ENCODE measurements at regions not wholly inside any gene's neighbourhood (a gene's known extent, or its start where the extent isn't known, plus 50 kb on each side); places are given as distances from the start of the nearest gene placed in this dataset.

DNA sequence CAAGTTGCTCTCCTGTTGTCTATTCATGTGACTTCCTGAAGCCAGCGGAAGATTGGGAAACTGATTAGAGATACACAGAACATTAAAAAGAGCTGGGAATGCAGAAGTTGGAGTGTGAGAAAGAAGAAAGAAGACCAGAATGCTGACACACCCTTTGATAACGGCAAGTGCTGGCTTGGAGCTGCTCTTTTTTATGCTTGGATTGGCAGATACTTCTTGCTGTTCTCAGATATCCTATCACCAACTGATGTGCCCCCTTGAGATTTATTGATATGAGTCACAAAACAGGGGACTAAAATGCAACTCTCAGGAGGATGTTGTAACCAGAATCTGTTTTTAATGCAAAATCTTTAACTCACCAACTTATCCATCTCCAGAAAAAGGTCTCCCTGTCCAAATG lies 56.0 kb upstream of the ASTN2 start (continued):
- TF ChIP-seq, protein P1, sequence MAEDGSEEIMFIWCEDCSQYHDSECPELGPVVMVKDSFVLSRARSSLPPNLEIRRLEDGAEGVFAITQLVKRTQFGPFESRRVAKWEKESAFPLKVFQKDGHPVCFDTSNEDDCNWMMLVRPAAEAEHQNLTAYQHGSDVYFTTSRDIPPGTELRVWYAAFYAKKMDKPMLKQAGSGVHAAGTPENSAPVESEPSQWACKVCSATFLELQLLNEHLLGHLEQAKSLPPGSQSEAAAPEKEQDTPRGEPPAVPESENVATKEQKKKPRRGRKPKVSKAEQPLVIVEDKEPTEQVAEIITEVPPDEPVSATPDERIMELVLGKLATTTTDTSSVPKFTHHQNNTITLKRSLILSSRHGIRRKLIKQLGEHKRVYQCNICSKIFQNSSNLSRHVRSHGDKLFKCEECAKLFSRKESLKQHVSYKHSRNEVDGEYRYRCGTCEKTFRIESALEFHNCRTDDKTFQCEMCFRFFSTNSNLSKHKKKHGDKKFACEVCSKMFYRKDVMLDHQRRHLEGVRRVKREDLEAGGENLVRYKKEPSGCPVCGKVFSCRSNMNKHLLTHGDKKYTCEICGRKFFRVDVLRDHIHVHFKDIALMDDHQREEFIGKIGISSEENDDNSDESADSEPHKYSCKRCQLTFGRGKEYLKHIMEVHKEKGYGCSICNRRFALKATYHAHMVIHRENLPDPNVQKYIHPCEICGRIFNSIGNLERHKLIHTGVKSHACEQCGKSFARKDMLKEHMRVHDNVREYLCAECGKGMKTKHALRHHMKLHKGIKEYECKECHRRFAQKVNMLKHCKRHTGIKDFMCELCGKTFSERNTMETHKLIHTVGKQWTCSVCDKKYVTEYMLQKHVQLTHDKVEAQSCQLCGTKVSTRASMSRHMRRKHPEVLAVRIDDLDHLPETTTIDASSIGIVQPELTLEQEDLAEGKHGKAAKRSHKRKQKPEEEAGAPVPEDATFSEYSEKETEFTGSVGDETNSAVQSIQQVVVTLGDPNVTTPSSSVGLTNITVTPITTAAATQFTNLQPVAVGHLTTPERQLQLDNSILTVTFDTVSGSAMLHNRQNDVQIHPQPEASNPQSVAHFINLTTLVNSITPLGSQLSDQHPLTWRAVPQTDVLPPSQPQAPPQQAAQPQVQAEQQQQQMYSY (CRISPR knock-in tag; IDR thresholded peaks at IDR 0.05) = no peak
- TF ChIP-seq, protein P2, sequence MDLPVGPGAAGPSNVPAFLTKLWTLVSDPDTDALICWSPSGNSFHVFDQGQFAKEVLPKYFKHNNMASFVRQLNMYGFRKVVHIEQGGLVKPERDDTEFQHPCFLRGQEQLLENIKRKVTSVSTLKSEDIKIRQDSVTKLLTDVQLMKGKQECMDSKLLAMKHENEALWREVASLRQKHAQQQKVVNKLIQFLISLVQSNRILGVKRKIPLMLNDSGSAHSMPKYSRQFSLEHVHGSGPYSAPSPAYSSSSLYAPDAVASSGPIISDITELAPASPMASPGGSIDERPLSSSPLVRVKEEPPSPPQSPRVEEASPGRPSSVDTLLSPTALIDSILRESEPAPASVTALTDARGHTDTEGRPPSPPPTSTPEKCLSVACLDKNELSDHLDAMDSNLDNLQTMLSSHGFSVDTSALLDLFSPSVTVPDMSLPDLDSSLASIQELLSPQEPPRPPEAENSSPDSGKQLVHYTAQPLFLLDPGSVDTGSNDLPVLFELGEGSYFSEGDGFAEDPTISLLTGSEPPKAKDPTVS (IDR thresholded peaks at IDR 0.05; ENCODE audit: low read depth, low read length) = no peak
- TF ChIP-seq IKZF1 (conservative IDR thresholded peaks at IDR 0.05) = no peak
- TF ChIP-seq NFXL1 (IDR thresholded peaks at IDR 0.05; ENCODE audit: borderline replicate concordance) = no peak
- TF ChIP-seq CEBPB (IDR thresholded peaks at IDR 0.05; ENCODE audit: borderline replicate concordance in 1 of 2, low read depth in 2 of 2, low read length in 2 of 2) = no peak
- TF ChIP-seq CHD2 (IDR thresholded peaks at IDR 0.05; ENCODE audit: borderline replicate concordance, low read depth, low read length) = no peak
- TF ChIP-seq, protein P3, sequence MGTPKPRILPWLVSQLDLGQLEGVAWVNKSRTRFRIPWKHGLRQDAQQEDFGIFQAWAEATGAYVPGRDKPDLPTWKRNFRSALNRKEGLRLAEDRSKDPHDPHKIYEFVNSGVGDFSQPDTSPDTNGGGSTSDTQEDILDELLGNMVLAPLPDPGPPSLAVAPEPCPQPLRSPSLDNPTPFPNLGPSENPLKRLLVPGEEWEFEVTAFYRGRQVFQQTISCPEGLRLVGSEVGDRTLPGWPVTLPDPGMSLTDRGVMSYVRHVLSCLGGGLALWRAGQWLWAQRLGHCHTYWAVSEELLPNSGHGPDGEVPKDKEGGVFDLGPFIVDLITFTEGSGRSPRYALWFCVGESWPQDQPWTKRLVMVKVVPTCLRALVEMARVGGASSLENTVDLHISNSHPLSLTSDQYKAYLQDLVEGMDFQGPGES (IDR thresholded peaks at IDR 0.05) = no peak
- no peak for TF ChIP-seq TCF7 (IDR thresholded peaks at IDR 0.05; ENCODE audit: borderline replicate concordance)
- no peak for TF ChIP-seq SPI1 (IDR thresholded peaks at IDR 0.05; ENCODE audit: borderline replicate concordance, insufficient read depth, low read depth, low read length)
- no peak for TF ChIP-seq KDM1A (IDR thresholded peaks at IDR 0.05; ENCODE audit: borderline replicate concordance)
